ENCODE measurements at regions not wholly inside any gene's neighbourhood (a gene's known extent, or its start where the extent isn't known, plus 50 kb on each side); places are given as distances from the start of the nearest gene placed in this dataset.

DNA sequence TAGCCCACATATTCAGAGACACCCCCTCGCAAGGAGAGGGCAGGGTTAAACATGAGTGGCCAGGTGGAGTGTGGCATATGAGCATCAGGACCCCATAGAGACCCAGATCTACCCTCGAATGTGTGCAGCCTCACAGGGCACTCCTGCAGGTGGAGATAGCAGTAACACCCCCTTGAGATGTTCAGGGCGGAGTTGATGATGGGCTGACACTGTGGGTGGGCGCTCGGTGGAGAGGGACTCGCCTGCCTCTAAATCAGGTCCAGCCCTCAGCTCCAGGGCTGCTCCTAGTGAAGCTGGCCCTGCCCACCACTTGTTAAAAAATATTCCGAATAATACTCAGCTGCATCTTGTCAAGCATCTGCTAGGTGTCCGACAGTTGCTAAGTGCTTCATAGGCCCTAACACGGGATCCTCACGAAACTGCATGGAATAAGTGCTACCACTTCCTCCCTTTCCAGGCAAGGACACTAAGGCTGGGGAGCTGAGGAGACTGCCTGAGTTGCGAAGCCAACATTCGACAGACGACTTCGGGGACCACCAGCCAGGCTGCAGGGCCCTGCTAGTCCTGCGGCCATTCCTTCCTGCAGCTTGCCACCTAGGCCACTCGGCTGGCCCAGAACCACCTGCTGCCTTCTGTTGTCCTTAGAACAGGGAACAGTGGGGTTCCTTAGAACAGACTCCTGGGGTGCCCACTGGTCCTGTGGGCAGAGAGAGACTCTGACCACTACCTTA, 74.0 kb upstream of the WNT11 start:
- TF ChIP-seq, protein P1, sequence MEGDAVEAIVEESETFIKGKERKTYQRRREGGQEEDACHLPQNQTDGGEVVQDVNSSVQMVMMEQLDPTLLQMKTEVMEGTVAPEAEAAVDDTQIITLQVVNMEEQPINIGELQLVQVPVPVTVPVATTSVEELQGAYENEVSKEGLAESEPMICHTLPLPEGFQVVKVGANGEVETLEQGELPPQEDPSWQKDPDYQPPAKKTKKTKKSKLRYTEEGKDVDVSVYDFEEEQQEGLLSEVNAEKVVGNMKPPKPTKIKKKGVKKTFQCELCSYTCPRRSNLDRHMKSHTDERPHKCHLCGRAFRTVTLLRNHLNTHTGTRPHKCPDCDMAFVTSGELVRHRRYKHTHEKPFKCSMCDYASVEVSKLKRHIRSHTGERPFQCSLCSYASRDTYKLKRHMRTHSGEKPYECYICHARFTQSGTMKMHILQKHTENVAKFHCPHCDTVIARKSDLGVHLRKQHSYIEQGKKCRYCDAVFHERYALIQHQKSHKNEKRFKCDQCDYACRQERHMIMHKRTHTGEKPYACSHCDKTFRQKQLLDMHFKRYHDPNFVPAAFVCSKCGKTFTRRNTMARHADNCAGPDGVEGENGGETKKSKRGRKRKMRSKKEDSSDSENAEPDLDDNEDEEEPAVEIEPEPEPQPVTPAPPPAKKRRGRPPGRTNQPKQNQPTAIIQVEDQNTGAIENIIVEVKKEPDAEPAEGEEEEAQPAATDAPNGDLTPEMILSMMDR (IDR thresholded peaks at IDR 0.05): no peak
- no peak for TF ChIP-seq POLR2A (IDR thresholded peaks at IDR 0.05; ENCODE audit: low read depth)
- TF ChIP-seq POLR2AphosphoS5 (IDR thresholded peaks at IDR 0.05): no peak
- TF ChIP-seq EP300 (IDR thresholded peaks at IDR 0.05): no peak
